DMS79 (cell line): ENCODE measurements at regions not wholly inside any gene's neighbourhood (a gene's known extent, or its start where the extent isn't known, plus 50 kb on each side); places are given as distances from the start of the nearest gene placed in this dataset.
"Not testable (repeated sequence)": the region's sequence is repeated elsewhere in the genome, so short reads cannot be mapped to it uniquely, and the experiment has no call there.

ENCODE experiments used
- DNase-seq: peaks from one replicate; lab custom pipeline; 2025; lab: John Stamatoyannopoulos, UW

- no peak for DNase-seq
Measured at GRCh38 chr3:182136008-182136910, 424.5 kb downstream of the SOX2 start.

- DNase-seq, result no peak
Measured at GRCh38 chr3:182138393-182138792, 426.7 kb downstream of the SOX2 start.

- no peak for DNase-seq
Measured at GRCh38 chr3:182139627-182140357, 428.1 kb downstream of the SOX2 start.

- no peak for DNase-seq
Measured at GRCh38 chr3:182142928-182143327, 431.2 kb downstream of the SOX2 start.

- no peak for DNase-seq
Measured at GRCh38 chr3:182143903-182144302, 432.2 kb downstream of the SOX2 start.

- no peak for DNase-seq
Measured at GRCh38 chr3:182148360-182148759, 436.6 kb downstream of the SOX2 start.

GRCh38 chr3:182149594-182149993 is 437.9 kb downstream of the SOX2 start:
- DNase-seq, result no peak

GRCh38 chr3:182156326-182156725 is 444.6 kb downstream of the SOX2 start:
- DNase-seq, result not testable (repeated sequence)

- no peak for DNase-seq
Measured at GRCh38 chr3:182165234-182165633, 453.5 kb downstream of the SOX2 start.

GRCh38 chr3:182172534-182172933 is 460.8 kb downstream of the SOX2 start:
- DNase-seq, result no peak

- DNase-seq, result no peak
Measured at GRCh38 chr3:182178488-182179200, 466.9 kb downstream of the SOX2 start.

- peak; percentile 31 for DNase-seq
Measured at GRCh38 chr3:182179631-182180030, 467.9 kb downstream of the SOX2 start.

GRCh38 chr3:182180654-182181385 is 469.1 kb downstream of the SOX2 start:
- DNase-seq, result no peak

- no peak for DNase-seq
Measured at GRCh38 chr3:182182531-182182968, 470.8 kb downstream of the SOX2 start.

- no peak for DNase-seq
Measured at GRCh38 chr3:182183716-182184430, 472.1 kb downstream of the SOX2 start.

GRCh38 chr3:182185313-182185712 is 473.6 kb downstream of the SOX2 start:
- DNase-seq, result no peak

GRCh38 chr3:182190056-182190455 is 478.3 kb downstream of the SOX2 start:
- DNase-seq, result no peak

GRCh38 chr3:182198345-182198744 is 486.6 kb downstream of the SOX2 start:
- DNase-seq, result no peak

- no peak for DNase-seq
Measured at GRCh38 chr3:182201456-182202168, 489.9 kb downstream of the SOX2 start.

GRCh38 chr3:182212479-182213076 is 500.9 kb downstream of the SOX2 start:
- peak; percentile 59 for DNase-seq
